NCI-H2196 (cell line): ENCODE measurements at regions not wholly inside any gene's neighbourhood (a gene's known extent, or its start where the extent isn't known, plus 50 kb on each side); places are given as distances from the start of the nearest gene placed in this dataset.

Experiments used
- DNase-seq: peaks from one replicate; lab custom pipeline; 2025; ENCODE audit not compliant: unreplicated experiment; lab: John Stamatoyannopoulos, UW

GRCh38 chr5:114660791-114661190, 298.9 kb downstream of the KCNN2 start:
- DNase-seq: no peak

- DNase-seq: no peak
Observed at GRCh38 chr5:114658194-114658593, 296.3 kb downstream of the KCNN2 start.

- DNase-seq: no peak
Observed at GRCh38 chr5:114657342-114658130, 295.7 kb downstream of the KCNN2 start.

DNA sequence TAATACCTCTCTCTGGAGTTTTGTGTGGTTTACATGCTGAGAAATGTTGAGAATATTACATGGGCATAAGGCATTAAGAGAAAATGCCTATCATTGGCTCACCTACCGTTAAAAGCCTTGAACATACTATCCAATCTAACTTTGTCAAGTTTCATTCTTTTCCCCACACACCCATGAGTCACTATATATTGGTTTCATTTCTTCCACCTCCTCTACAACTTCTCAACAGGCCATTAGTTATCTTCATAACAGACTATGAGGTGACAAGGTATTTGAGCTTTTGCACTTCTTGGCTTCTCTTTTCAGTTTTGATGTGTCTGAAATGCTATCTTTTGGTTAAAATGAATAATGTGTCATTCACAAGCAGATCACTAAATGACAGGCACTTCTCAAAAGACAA, 288.0 kb downstream of the KCNN2 start:
- DNase-seq: no peak

DNA sequence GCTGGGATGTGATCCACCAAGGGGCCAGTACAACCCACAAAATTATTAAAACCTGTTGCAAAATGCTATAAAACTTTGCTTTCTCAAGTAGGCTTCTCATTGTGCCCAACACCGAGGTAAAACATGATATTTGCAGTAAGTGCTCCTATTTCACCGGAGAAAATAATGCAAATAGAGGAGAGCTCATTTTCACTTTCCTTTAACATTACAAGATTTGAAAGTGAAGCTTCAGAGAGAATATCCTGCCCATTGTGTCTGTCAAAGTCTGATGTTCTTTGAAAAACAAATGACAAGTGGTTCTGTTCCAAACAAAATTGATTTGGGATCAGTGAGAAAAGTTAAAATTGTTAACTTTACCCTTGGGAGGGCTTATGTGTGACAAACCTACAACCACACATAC, 287.1 kb downstream of the KCNN2 start:
- no peak for DNase-seq

- DNase-seq: no peak
Observed at GRCh38 chr5:114644576-114644975, 282.7 kb downstream of the KCNN2 start.

GRCh38 chr5:114636271-114636670, 274.4 kb downstream of the KCNN2 start:
- DNase-seq: no peak

DNA sequence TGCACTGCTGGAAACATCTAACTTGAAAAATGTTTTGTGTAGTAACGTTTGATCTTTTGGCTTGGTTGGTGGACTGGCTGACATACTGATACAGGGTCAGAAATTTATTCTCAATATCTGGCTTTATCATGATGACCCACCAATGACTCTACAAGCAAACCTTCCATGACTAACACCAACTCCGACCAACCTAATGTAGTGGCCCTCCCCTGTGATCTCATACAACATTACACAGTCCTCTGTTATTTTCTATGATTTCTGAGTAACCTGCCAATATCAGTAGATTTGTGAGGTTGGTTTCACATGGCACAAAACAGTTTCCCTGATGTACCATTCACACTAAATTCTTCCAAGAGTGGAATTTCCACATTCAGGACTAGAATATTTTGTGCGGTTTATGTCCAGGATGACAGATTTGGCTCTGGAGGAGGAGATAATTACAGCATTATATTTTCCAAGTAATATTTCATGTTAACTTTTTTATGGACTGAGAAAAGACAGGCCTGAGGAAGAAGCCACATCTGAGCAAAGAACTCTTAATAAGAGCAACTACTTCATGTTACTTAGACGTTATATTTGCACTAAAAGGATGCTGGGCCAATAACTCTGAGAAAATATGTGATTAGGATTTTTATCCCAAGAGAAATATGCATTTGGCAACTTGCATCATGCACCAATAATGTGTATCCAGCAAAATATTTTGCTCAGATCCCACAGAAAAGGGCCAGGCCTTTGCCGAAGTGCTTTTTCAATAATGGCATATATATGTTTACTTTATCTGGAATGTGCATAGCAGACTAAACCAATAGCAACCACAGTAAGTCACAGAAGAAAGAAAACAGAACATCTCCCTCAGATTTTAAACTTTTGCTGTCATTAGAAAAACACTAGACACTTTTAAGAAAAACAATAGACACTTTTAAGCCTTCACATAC, 273.4 kb downstream of the KCNN2 start:
- DNase-seq: no peak

GRCh38 chr5:114634517-114634916, 272.6 kb downstream of the KCNN2 start:
- DNase-seq: no peak

GRCh38 chr5:114612406-114612805, 250.5 kb downstream of the KCNN2 start:
- no peak for DNase-seq

- DNase-seq: no peak
Observed at GRCh38 chr5:114581136-114581535, 219.3 kb downstream of the KCNN2 start.

DNA sequence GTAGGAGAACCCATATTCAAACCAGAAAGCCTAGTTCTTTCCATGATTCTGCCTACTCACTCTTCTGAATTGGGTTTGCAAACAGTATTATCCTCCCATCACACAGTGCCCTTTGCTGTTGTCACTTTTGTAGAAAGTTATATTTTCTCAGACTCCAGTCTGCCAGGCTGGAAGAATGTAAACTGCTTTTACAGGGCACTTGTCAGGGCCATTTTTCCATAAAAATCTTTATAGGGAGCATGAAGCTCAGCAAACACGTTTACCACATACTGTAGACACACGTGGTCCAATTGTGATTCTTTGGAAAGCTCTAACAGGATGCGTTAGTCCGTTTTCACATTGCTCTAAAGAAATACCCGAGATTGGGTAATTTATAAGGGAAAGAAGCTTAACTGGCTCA, 204.0 kb downstream of the KCNN2 start:
- no peak for DNase-seq

DNA sequence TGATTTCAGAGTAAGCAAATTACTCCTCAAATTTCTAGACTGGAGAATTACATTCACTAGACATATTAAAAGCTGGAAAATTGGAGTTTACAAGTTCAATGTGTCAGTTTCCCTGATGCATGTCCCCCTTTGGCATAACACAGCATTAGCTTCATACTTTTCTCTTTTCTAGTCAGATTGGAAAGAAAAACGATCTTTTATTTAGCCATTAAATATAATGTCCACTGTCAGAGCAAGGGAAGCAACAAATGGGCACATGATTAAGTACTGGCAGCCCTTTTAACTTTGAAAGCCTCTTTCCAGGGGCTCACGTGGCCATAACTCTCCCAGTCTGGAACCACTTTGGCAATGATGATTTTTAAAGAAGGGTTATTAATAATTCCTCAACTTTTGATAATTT, 203.3 kb downstream of the KCNN2 start:
- DNase-seq: no peak

GRCh38 chr5:114561415-114561814, 199.5 kb downstream of the KCNN2 start:
- no peak for DNase-seq
